A673 (cell line): ENCODE measurements at regions not wholly inside any gene's neighbourhood (a gene's known extent, or its start where the extent isn't known, plus 50 kb on each side); places are given as distances from the start of the nearest gene placed in this dataset.

ENCODE experiments used
- CTCF ChIP-seq: fragments of 300-800, 200-600 bp; sonication (generic); conservative IDR thresholded peaks from 2 replicates; pipeline ENCODE4 v1.5.1; 2017; ENCODE audit warnings: low read depth, mild to moderate bottlenecking, antibody characterized with exemption, low read length, moderate library complexity, mixed read lengths
- EZH2 ChIP-seq: fragments of 200-600 bp; sonication (generic); IDR thresholded peaks from 2 replicates; pipeline ENCODE4 v1.6.1; 2017; ENCODE audit warnings: borderline replicate concordance, low read depth, mild to moderate bottlenecking, mixed read lengths, antibody characterized with exemption, low read length; ENCODE audit not compliant: poor library complexity, severe bottlenecking

- TF ChIP-seq CTCF (no peak), EZH2 (no peak)
Measured at GRCh38 chr12:25034676-25035075, 85.8 kb upstream of the BCAT1 start.
